Mucosa of stomach (tissue), 1 donor: ENCODE measurements at regions not wholly inside any gene's neighbourhood (a gene's known extent, or its start where the extent isn't known, plus 50 kb on each side); places are given as distances from the start of the nearest gene placed in this dataset.

ENCODE experiments used
- H3K27me3 ChIP-seq: one replicate; pipeline ENCODE4 v1.7.0; 2013; ENCODE audit warnings: mild to moderate bottlenecking, low read length; ENCODE audit not compliant: control insufficient read depth, insufficient read depth
- H3K36me3 ChIP-seq: one replicate; pipeline ENCODE4 v1.7.0; 2013; ENCODE audit warnings: low read length; ENCODE audit not compliant: control insufficient read depth, insufficient read depth
- H3K4me1 ChIP-seq: one replicate; pipeline ENCODE4 v1.7.0; 2013; ENCODE audit warnings: mild to moderate bottlenecking, low read length; ENCODE audit not compliant: control insufficient read depth, insufficient read depth
- H3K4me3 ChIP-seq: one replicate; pipeline ENCODE4 v1.7.0; 2013; ENCODE audit warnings: low read length
- H3K9ac ChIP-seq: one replicate; pipeline ENCODE4 v1.7.0; 2013; ENCODE audit warnings: mild to moderate bottlenecking, low read length, moderate library complexity
- H3K9me3 ChIP-seq: one replicate; pipeline ENCODE4 v1.7.0; 2013; ENCODE audit warnings: mild to moderate bottlenecking, low read length, moderate library complexity; ENCODE audit not compliant: control insufficient read depth
- donor health status: Pancreatic carcinoma.

DNA sequence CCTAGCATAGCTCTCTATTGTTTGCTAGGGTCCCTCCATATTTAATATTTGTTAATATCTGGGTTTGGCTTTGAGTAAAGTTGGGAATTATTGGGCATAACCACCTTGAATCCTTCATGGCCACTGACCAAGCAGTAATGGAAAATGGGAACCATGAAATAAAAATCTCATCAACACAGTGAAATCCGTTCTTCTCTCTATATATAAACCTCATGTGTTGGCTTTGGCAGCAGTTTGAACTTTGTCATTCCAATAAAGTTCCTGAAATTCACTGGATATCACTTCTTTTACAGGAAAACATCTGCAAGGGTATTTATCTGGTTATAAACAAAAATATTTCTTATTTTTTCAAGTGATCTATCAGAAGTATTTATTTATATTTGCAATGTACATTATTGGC, 93.0 kb upstream of the MPDZ start:
- H3K36me3 ChIP-seq = no peaks in the 10 kb centered on the region
- no peak overlapping the region for H3K9ac ChIP-seq
- no peaks in the 10 kb centered on the region for H3K4me1 ChIP-seq
- H3K4me3 ChIP-seq = no peak overlapping the region
- H3K27me3 ChIP-seq = no peaks in the 10 kb centered on the region
- H3K9me3 ChIP-seq = no peaks in the 10 kb centered on the region

DNA sequence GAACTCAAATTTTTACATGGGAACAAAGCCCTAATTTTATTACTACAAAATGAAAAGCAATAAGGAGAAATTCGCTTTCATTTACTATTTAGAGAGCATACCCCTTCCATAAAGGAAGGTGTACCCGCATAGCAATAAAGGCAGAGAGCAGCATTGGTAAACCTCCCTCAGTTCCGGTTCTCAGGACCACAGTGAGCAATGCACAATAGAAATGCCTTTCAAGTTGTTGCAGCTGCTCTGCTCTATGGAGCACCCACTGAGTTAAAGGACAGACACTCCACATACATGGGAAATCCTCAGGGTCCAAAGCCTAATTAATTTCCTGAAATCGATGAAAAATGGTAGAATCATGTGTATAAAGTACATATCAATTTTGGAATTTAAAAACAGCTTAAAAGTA, 89.9 kb upstream of the MPDZ start:
- no peaks in the 10 kb centered on the region for H3K4me1 ChIP-seq
- no peak overlapping the region for H3K4me3 ChIP-seq
- H3K9ac ChIP-seq = no peak overlapping the region
- H3K36me3 ChIP-seq = no peaks in the 10 kb centered on the region
- H3K27me3 ChIP-seq = no peaks in the 10 kb centered on the region
- H3K9me3 ChIP-seq = no peaks in the 10 kb centered on the region

GRCh38 chr9:13367784-13368183, 88.3 kb upstream of the MPDZ start:
- Histone ChIP-seq H3K4me1 (no peaks in the 10 kb centered on the region), H3K27me3 (no peaks in the 10 kb centered on the region), H3K9me3 (no peaks in the 10 kb centered on the region), H3K9ac (no peak overlapping the region), H3K36me3 (no peaks in the 10 kb centered on the region), H3K4me3 (no peak overlapping the region)

GRCh38 chr9:13364271-13365000, 84.9 kb upstream of the MPDZ start:
- H3K36me3 ChIP-seq = no peaks in the 10 kb centered on the region
- H3K27me3 ChIP-seq = no peaks in the 10 kb centered on the region
- no peak overlapping the region for H3K9ac ChIP-seq
- H3K9me3 ChIP-seq = no peaks in the 10 kb centered on the region
- no peak overlapping the region for H3K4me3 ChIP-seq
- no peaks in the 10 kb centered on the region for H3K4me1 ChIP-seq

- Histone ChIP-seq H3K4me1 (no peaks in the 10 kb centered on the region), H3K9ac (no peak overlapping the region), H3K9me3 (no peaks in the 10 kb centered on the region), H3K4me3 (no peak overlapping the region), H3K27me3 (no peaks in the 10 kb centered on the region), H3K36me3 (no peaks in the 10 kb centered on the region)
Observed at GRCh38 chr9:13361076-13361475, 81.6 kb upstream of the MPDZ start.

GRCh38 chr9:13360188-13360587, 80.7 kb upstream of the MPDZ start:
- Histone ChIP-seq H3K36me3 (no peaks in the 10 kb centered on the region), H3K4me1 (no peaks in the 10 kb centered on the region), H3K27me3 (no peaks in the 10 kb centered on the region), H3K9me3 (no peaks in the 10 kb centered on the region), H3K4me3 (no peak overlapping the region), H3K9ac (no peak overlapping the region)

DNA sequence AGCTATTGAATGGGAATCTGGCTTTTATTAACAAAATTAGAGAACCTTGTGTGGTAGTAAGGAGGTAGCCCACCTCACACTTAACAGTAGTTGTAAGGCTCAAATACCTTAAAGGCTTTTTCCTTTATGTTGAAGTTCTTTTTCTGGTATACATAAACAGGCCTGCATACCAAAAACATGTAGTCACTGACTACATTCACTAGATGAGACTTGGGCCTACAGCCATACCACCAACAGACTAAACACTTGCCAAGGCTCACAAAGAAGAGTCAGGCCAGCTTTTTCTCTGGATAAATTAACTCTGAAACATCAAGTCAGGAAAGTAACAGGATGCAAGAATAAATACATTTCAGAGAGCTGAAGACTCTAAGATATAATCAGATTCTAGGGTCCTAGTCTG, 78.6 kb upstream of the MPDZ start:
- H3K4me1 ChIP-seq = no peaks in the 10 kb centered on the region
- H3K9me3 ChIP-seq = no peaks in the 10 kb centered on the region
- H3K9ac ChIP-seq = no peak overlapping the region
- H3K36me3 ChIP-seq = no peaks in the 10 kb centered on the region
- no peak overlapping the region for H3K4me3 ChIP-seq
- no peaks in the 10 kb centered on the region for H3K27me3 ChIP-seq

DNA sequence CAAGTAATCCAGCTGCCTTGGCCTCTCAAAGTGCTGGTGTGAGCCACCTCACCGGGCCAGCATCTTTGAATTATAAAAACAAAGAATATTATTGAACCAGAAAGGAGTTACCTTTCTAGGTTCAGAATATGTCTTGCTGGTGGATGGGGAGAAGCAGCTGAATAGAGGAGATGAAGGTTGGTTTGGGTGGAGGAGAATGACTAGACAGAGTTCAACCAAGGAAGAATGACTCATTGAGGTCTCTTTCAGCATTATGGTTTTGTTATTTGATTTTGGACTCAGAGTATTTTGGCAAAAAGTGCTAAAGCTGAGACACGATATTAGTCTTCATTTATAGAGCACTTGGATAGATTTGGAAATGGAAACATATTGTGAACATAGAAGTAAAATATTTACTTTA, 75.2 kb upstream of the MPDZ start:
- no peaks in the 10 kb centered on the region for H3K4me1 ChIP-seq
- no peaks in the 10 kb centered on the region for H3K36me3 ChIP-seq
- no peak overlapping the region for H3K4me3 ChIP-seq
- H3K9ac ChIP-seq = no peak overlapping the region
- H3K27me3 ChIP-seq = no peaks in the 10 kb centered on the region
- H3K9me3 ChIP-seq = no peaks in the 10 kb centered on the region

DNA sequence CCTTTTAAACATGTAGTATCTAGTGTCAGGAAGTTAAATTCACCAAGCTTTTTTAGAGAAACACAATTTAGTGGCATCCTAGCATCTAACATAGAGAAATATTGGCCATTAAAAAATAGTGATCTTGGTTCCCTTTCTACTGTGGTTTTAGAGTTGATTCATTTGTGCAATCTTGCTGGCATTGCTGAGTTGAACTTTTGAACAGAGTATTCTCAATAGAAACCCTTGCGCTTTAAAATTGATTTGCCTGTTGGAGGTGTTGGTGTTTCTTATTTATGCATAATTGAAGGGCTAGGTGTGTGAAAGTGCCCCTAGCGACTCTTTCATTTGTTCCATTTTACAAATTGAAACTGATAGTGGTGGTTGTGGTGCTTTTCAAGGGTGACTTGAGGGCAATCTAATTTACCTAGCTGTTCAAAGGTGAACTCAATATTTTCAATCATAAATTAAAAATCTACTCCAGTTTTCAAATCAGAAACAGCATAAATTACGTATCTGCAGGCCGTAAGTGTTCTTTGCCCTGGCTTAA, 73.0 kb upstream of the MPDZ start:
- Histone ChIP-seq H3K4me1 (no peaks in the 10 kb centered on the region), H3K27me3 (no peaks in the 10 kb centered on the region), H3K36me3 (no peaks in the 10 kb centered on the region), H3K9ac (no peak overlapping the region), H3K4me3 (no peak overlapping the region), H3K9me3 (no peaks in the 10 kb centered on the region)

DNA sequence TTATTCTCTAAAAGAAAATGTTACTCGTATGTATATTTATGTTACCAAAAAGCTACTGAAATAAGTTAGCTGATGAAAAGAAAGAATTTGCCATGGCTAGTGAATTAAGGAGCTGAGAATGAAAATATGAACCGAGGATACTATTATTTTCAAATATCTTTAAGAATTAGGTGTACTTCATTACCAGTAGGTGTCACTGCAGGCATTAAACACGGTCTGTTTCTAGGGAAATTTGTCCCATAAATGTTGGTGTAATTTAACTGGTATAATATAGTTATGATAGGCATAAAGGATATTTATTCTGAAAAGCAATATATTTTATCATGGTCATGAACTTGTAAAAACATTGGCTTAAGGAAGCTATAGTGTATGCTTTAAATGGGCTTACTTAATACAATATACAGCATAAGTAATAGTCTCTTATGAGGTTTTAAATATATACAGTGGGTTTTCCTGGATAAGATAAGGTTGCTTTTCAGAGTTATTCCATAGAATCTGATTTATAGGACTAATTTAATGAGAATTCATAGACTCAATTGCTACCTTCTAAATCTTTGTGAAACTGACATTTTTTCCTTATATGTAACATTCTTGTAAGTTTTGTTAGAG, 72.4 kb upstream of the MPDZ start:
- Histone ChIP-seq H3K9ac (no peak overlapping the region), H3K36me3 (no peaks in the 10 kb centered on the region), H3K4me3 (no peak overlapping the region), H3K4me1 (no peaks in the 10 kb centered on the region), H3K9me3 (no peaks in the 10 kb centered on the region), H3K27me3 (no peaks in the 10 kb centered on the region)

GRCh38 chr9:13332571-13332970, 53.1 kb upstream of the MPDZ start:
- Histone ChIP-seq H3K27me3 (no peaks in the 10 kb centered on the region), H3K36me3 (no peaks in the 10 kb centered on the region), H3K9me3 (no peaks in the 10 kb centered on the region), H3K4me1 (no peaks in the 10 kb centered on the region), H3K4me3 (no peak overlapping the region), H3K9ac (no peak overlapping the region)

GRCh38 chr9:13331320-13331719, 51.8 kb upstream of the MPDZ start:
- Histone ChIP-seq H3K9ac (no peak overlapping the region), H3K36me3 (no peaks in the 10 kb centered on the region), H3K27me3 (no peaks in the 10 kb centered on the region), H3K9me3 (no peaks in the 10 kb centered on the region), H3K4me1 (no peaks in the 10 kb centered on the region), H3K4me3 (no peak overlapping the region)
